Activated CD4-positive, alpha-beta T cell treated with anti-CD3 and anti-CD28 coated beads, Interleukin-2, amount 50 U/mL, for 48 hours (primary cell): ENCODE measurements at regions not wholly inside any gene's neighbourhood (a gene's known extent, or its start where the extent isn't known, plus 50 kb on each side); places are given as distances from the start of the nearest gene placed in this dataset.

Experiments used
- DNase-seq, 2 experiments: peaks; one replicate each; pipeline ENCODE4 v3.0.0-alpha.2; 2020

DNA sequence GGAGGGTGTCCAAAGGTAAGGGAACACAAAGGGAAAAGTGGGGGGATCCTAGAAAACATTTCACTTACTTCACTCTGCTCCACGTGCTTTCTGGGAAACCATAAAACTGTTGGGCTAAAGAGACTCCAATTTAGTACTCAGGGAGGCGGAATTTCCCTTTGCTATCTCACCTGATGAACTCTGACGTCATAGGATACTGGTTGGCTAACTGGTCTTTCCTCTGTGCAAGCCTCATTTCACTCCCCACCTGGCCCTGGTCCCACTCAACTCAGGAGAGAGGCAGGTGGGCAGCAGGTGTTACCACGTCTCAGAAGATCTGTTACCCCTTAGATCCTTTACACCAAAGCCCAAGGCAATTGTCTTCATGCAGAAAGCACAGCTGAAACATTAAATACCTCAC, 51.8 kb upstream of the PMAIP1 start:
- DNase-seq, result no peak

DNA sequence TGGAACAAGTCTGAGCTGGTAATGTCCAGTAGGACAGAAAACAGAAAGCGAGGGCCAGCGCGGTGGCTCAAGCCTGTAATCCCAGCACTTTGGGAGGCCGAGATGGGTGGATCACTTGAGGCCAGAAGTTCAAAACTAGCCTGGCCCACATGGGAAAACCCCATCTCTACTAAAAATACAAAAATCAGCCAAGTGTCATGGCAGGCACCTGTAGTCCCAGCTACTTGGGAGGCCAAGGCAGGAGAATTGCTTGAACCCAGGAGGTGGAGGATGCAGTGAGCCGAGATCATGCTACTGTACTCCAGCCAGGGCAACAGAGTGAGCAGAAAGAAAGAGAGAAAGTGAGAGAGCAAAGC, 52.3 kb upstream of the PMAIP1 start:
- DNase-seq, result peak in 1 of 2 experiments; percentile 13

DNA sequence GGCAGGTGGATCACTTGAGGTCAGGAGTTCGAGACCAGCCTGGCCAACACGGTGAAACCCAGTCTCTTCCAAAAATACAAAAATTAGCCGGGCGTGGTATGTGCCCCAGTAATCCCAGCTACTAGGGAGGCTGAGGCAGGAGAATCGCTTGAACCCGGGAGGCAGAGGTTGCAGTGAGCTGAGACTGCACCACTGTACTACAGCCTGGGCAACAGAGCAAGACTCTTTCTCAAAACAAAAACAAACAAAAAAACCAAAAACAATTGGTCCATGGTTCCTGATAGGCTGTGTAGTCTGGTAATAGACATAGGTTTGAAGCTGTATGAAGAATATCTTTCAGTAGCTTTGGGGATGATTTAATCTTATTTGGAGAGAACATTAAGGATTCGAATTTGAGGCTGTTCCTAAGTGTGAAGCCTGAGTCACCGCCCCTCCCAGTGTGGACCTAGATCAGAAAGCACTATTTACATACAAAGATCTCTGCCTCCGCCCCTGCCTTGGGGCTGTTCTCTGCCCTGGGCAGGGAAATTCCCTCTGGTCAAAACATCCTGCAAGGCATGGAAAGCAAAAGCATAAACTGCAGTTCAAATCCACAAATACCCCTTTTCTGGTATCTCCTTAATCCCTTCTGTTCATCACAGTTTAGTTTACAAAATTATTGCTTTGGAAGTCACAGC, 52.8 kb upstream of the PMAIP1 start:
- peak; percentile 65 to 68 for DNase-seq

DNA sequence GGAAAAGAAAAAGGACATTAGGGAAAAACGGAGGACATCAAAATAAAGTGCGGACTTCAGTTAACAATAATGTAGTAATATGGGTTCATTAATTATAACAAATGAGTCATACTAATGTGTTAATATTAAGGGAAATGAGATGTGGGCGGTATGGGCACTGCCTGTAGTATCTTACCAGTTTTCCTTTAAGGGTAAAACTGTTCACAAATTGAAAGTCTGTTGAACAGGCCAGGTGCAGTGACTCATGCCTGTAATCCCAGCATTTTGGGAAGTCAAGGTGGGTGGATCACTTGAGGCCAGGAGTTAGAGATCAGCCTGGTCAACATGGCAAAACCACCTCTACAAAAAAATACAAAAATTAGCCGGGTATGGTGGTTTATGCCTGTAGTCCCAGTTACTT, 56.8 kb upstream of the PMAIP1 start:
- no peak for DNase-seq

DNA sequence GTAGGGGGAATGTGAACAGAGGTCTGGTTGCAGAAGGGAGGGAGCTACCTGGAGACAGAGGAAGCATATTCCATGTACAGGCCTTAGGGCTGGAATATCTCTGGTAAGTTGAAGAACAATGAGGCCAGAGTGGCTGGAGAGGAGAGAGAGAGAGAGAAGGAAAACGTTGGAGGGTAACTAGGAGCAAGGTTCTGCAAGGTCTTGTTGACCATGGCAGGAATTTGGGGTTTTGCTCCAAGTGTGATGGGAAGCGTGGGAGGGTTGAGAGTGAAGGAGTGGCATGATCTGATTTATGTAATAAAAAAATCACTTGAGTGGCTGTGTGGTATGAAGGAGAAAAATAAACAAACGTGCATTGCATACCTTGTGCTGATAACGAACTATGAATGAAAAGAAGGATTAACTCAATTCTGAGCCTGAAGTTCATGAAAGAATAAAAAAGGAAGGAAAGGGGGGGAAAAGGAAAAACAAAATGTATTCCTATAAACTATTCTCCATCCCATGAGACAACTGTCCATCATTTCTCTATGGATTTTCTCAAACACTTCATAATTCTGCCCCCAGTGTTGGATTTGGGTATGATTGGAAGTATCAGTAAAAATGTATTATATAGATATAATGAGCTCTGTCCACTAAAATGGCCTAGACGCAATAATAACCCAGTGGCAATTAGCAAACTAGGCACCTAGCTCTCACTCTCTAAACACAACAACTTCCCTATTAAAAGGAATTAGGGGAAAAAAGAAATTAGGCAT, 59.7 kb upstream of the PMAIP1 start:
- DNase-seq, result no peak

DNA sequence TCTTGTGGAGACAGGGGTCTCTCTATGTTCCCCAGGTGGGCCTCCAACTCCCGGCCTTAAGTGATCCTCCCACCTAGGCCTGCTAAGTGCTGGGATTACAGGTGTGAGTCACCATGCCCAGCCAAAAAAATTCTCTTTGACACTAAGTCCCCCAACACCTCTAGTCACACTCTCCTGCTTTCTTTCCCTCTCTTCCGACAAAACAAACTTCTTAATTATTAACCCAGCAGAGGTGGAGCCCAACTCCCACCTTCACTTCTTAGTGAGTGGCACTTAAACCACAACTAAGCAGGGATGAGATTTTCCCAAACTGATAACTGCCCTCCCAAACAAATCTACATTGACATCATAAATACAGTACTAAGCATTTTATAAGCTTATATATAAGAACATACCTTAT, 60.5 kb upstream of the PMAIP1 start:
- DNase-seq, result no peak

DNA sequence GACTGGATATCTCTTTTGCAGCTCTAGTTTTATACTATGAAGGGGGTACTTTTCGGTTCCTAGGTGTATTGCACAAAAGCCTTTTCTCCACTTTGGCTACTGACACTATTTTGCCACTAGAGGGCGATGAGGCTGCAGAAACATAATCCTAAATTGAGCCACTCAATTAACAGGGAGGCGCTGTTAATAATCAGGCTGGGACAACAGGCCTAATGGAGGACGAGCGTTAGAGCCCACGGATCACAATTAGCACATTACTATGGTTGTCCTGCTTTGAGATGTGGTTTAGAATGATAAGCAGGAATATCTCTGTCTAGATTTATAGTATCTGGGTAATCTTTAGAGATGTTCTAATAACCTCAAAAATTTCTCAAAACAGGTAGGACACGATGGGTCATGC, 62.2 kb upstream of the PMAIP1 start:
- DNase-seq, result peak; percentile 31 to 47

DNA sequence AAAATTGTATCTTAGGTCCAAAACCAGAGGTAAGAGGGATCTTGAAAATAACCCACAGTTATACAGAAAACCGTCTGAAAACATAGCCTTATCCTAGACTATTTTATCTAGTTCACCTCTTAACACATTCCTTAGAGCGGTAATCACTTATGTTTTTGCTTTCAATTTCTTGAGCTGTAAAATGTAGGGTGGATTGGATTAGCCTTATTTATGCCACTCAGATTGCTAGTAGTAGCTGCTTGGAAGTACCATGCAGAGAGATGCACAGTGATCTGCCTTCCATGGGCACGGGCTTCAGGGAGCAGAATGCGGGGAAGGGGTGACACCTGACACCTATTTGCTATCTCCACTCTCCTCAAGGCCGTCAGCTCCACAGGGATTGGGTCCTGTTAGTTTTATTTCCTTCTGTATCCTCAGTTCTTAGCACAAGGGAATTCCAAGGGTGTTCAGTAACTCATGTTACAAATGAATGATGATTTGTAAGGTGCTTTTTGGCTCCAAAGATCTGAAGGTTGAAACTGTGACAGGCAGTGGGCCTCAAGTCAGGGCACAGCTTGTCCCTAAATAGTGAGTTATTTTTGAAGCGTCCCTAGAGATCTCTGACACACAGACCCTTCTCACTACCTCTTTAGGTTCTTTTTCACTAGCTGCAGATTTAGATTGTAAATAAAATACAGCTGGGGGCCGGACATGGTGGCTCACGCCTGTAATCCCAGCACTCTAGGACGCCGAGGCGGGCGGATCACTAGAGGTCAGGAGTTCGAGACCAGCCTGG, 64.0 kb upstream of the PMAIP1 start:
- DNase-seq, result no peak

DNA sequence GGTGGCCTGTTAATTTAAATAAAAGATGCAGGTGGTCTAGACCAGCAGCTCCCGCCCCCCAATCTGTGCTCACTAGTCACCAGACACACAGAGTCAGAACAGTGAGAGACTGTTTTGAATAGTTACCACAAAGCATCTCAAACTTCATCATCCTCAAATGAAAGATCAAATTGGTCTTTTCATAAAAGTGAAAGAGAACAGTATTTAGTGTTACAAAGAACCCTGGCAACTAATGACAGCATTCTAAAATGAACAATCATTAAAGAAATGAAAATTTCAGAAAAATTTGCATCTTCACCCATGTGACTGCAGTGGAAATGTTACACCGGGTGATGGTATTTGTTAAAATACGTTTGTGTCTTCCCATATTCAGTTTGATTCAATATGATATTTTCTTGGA, 65.5 kb upstream of the PMAIP1 start:
- DNase-seq, result peak in 1 of 2 experiments; percentile 13

DNA sequence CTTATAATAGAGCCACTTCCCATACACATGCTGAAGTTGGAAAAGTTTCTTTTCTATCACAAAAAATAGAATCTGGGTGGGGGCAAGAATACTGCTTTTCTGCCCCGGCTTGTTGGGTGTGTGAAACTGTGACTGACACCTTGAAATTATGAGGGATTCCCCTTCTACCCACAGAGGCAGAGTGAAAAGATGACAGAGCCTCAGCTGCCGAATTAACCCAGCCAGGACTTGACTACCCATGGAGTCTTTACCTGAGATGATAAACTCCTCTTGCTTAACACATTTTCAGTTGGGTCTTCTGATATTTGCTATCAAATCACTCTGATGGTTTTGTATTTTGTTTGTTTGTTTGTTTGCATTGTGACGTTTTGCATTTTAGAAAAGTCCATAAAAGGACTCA, 66.0 kb upstream of the PMAIP1 start:
- DNase-seq, result peak in 1 of 2 experiments; percentile 14

DNA sequence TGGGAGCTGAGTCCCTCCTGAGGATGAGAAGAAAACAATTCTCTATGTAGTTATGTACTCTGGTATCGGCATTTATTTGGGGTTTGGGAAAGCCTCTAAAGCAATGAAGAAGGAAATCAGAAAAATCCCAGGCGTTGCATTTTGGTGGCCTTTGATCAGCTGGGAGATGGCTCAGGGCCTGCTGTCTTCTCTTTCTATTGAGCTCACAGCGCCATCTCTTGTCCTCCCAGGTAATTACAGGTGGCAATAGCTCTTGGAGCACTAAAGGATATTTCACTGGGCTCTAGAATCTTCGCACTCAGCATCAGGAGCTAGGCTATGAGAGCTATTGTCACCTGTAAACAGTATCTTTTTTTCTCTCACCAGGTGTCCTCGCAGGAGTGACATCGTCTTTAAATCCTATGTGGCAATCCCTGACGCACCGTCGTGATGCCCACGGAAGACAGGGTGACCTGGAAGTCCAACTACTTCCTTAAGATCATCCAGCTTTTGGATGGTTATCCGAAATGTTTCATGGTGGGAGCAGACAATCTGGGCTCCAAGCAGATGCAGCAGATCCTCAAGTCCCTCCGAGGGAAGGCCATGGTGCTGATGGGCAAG, 76.1 kb upstream of the PMAIP1 start:
- DNase-seq, result peak; percentile 60 to 67

DNA sequence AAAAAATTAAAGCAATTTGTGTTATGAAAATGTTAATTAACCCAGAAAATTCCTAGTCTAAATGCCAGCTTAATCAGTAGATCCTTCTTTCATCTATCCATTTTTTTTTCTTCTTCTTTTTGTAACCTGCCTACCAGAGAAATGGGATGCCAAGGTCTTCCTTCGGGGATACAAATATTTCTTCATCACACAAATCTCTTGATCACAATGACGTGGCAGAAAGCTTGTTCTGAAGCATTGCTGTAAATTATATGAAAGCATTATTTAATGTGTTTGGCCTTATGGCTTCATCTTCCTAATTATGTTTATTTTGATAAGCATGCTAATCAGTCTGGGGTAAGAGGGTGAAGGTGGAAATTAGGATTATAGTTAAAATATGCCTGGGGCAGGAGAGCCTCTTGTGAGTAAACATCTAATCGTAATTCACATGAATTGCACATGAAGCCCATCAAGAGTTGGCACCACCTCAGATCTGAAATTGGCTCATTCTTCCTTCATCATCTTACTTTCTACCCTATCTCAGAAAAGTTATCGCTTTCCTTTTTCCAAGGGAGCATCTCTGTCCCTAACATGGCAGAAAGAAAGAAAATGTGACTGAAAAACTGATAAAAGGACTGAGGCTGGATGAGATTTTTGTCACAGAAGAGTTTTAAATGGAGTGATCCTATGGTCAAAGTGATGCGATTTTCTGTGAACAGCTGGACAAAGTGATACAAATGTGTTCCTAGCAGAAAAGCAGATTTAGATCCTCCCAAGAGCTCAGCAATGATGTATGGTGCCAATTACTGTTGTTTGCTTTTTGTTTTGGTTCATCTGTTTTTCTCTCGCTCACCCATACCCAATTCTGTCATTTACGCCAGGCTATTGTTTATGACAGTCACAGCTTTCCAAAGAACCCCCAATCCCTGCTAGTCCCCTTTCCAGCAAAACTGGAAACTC, 76.9 kb upstream of the PMAIP1 start:
- no peak for DNase-seq

DNA sequence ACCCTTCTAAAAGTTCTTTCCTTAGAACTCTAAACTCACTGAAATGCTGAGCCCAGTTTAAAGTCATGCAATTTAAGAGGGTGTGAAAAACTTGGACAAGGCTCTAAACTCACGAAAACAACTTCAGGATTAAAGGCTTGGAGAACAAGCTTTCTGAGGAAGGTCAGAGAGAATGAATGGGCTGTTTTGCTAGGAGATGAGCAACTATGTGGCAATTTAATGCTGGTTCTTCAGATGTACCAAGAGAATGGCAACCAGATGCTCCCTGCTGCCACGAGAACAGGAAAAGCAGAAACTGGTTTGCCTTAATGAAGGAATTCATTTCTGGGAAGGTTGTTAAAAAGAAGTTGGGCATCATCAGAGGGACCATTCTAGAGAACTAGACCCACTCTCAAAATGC, 77.8 kb upstream of the PMAIP1 start:
- DNase-seq, result no peak

DNA sequence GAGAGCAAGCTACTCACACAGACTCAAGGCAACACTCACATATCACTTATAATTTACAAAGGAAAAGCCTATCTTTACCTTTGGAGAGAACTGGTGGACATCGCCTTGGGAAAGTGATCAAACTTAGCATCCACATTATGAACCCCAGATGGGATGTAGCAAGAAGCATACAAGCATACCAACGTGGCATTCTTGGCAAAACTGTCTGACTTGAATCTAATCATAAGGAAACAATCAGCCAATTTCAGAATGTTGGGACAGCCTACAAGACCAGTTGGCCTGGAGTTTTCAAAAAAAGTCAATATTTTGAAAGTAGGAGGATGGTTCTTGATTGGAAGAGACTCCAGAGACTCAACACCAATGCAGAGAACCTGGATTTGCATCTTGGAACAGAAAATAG, 79.1 kb upstream of the PMAIP1 start:
- no peak for DNase-seq

DNA sequence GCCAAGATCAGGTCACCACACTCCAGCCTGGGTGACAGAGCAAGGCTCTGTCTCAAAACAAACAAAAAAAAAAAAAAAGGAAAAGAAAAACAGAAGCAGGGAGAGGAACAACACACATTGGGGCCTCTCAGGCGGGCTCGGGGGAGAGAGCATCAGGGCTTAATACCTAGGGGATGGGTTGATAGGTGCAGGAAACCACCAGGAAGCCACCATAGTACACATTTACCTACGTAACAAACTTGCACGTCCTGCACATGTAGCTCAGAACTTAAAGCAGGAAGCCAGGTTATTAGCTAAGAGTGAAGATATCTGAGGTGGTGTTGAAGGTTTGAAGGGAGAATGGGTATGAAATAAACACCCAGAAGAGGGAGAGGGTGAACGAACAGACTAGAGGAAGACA, 81.0 kb upstream of the PMAIP1 start:
- DNase-seq, result no peak

DNA sequence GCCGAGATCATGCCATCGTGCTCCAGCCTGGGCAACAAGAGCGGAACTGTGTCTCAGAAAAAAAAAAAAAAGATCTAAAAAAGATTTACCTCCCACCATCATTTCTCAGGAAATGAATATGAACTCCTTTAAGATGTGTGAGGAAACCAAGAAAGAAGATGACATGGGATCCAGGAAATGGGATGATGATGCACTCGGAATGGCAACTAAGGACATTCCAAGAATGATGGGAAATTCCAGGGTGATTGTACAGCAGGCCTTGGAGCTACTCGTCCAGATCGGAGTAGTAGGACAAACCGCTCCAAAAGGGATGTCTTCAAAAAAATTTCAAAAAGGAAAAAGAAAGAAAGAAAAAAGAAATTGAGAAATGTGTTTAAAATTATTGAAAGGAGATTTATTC, 84.9 kb upstream of the PMAIP1 start:
- DNase-seq, result no peak

DNA sequence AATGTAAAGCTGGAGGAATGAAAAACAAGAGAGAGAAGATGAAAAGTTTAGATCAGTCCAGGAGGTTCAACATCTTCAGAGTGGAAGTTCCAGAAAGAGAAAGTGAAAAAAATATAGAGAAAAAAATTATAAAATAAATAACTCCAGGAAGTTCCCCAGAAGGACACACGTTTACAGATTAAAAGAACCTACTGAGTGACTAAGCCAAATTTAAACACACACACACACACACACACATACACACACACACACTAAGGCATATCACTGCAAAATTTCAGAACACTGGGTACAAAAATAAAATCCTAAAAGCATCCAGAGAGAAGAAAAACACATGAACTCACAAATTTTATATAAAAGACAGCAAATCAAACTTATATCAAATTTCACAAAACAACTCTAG, 85.9 kb upstream of the PMAIP1 start:
- DNase-seq, result no peak

DNA sequence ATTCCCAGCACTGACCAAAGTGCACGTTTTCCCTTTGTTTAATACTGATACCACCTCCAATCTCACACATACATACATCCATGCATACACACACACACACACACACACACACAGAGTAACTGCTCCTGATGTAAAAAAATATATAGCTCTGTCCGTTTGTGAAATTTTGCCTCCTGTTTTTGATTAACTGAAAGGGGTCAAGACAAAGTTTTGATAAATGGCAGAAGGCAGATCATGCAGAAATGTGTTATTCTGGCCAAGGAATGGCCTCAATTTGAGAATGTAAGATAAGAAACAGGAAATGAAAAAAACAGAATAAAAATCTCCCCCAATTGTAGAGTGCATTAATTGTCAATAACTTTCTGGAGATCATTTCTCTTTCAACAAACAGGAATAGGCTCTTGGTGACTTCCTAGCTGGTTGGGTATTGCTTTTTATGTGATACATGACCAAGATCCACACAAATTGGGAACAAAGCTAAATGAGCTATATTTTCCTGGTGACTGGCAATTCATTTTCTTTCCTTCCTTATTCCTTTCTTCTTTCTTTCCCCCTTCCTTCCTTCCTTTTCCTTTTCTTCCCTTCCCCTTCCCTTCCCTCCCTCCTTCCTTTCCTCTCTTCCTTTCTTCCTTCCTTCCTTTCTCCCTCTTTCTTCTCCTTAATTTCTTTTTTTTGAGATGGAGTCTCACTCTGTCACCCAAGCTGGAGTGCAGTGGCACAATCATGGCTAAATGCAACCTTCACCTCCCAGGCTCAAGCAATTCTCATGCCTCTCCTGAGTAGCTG, 88.9 kb upstream of the PMAIP1 start:
- no peak for DNase-seq

DNA sequence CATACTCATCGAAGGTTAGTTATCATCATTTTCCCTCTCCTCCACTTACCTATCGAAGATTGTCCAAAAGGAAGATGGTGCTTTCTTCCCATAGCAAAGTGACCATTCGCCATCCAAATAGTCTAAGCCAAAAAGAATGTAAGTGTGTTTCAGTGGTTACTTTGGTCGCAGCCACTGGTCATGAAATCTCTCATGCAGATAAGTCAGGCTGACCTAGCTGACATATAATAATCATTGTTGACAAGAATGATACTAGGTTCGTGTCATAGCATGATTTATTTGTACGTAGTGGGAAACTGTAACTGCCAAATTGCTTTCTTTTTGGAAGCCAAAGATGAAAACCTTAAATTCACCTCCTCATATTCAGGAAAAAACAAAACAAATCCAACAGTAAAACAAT, 89.6 kb upstream of the PMAIP1 start:
- DNase-seq, result no peak

DNA sequence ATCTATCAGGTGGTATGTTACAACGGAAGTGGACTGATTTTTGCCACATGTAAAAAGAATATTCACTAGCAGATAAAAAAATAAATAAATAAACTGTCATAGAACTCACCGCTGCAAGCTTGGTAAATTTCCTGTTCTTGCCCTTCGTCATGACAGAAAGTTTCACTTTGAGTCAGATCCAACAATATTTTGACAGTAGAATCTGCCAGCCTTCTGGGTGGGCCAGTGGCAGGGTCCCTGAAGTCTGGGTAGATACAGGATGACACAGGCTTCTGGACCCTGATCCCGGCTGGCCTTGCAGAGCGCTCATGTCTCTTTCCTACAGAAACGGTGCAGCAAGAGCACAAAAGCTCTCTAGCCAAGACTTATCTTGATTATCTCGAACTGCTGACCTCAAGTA, 97.8 kb upstream of the PMAIP1 start:
- DNase-seq, result no peak

DNA sequence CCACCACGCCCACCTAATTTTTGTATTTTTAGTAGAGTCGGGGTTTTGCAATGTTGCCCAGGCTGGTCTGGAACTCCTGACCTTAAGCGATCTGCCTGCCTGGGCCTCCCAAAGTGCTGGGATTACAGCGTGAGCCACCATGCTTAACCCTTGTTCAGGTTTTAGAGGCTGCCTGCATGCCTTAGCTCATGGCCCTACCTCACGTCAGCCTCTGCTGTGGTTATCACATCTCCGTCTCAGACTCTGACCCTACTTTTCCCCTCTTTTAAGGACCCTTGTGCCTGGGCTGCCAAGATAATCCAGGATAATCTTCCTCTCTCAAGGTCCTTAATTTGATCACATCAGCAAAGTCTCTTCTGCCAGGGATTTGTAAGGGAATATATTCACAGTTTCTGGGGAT, 98.2 kb upstream of the PMAIP1 start:
- no peak for DNase-seq

DNA sequence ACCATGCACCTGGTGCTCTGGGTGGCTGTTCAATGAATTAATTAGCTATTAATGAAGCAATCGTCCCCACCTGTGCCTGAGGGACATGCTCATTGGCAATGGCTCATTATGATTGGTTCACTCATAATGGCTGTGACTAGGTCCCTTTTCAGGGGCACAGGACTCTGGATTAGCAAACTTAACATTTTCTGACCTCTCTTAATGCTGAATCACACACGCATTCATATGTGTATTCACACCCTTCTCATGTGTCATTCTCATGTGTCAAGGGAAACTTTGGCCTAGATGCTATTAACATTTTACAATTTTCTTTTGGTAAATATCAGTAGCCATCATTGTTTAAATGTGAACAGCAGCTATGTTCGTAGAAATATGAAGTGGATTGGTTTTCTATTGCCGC, 98.9 kb upstream of the PMAIP1 start:
- DNase-seq, result no peak
